ENCODE measurements at regions not wholly inside any gene's neighbourhood (a gene's known extent, or its start where the extent isn't known, plus 50 kb on each side); places are given as distances from the start of the nearest gene placed in this dataset.

- Mint-ChIP-seq H3K9me3 (no peaks in the 10 kb centered on the region), H3K27ac (no peak overlapping the region), H3K27me3 (ENCODE audit: insufficient read depth, low read depth) (peaks cover 2% of the 10 kb centered on the region), H3K4me3 (no peak overlapping the region), H3K4me1 (no peaks in the 10 kb centered on the region), H3K36me3 (no peaks in the 10 kb centered on the region)
- Histone ChIP-seq H3K4me3 (no peak overlapping the region), H3K27me3 (no peaks in the 10 kb centered on the region), H3K9ac (no peak overlapping the region), H3K9me3 (ENCODE audit: low read depth) (no peaks in the 10 kb centered on the region), H2AFZ (replicated peaks) (no peak overlapping the region), H3K4me1 (no peaks in the 10 kb centered on the region), H3K36me3 (no peaks in the 10 kb centered on the region), H3F3A (ENCODE audit: low read depth) (no peaks in the 10 kb centered on the region), H4K20me1 (ENCODE audit: low read depth) (no peaks in the 10 kb centered on the region), H3K79me2 (ENCODE audit: low read depth) (no peaks in the 10 kb centered on the region), H3K4me2 (no peak overlapping the region), H3K27ac (no peak overlapping the region)
- DNase-seq (ENCODE audit: low spot score) = no peak
- TF ChIP-seq EZH2phosphoT487 (IDR thresholded peaks at IDR 0.05) (no peak), EZH2 (IDR thresholded peaks at IDR 0.05) (no peak)
- TF ChIP-seq, protein P1, sequence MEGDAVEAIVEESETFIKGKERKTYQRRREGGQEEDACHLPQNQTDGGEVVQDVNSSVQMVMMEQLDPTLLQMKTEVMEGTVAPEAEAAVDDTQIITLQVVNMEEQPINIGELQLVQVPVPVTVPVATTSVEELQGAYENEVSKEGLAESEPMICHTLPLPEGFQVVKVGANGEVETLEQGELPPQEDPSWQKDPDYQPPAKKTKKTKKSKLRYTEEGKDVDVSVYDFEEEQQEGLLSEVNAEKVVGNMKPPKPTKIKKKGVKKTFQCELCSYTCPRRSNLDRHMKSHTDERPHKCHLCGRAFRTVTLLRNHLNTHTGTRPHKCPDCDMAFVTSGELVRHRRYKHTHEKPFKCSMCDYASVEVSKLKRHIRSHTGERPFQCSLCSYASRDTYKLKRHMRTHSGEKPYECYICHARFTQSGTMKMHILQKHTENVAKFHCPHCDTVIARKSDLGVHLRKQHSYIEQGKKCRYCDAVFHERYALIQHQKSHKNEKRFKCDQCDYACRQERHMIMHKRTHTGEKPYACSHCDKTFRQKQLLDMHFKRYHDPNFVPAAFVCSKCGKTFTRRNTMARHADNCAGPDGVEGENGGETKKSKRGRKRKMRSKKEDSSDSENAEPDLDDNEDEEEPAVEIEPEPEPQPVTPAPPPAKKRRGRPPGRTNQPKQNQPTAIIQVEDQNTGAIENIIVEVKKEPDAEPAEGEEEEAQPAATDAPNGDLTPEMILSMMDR (IDR thresholded peaks at IDR 0.05) = no peak
Observed at GRCh38 chr5:75907651-75908050, 175.5 kb upstream of the SV2C start.

DNA sequence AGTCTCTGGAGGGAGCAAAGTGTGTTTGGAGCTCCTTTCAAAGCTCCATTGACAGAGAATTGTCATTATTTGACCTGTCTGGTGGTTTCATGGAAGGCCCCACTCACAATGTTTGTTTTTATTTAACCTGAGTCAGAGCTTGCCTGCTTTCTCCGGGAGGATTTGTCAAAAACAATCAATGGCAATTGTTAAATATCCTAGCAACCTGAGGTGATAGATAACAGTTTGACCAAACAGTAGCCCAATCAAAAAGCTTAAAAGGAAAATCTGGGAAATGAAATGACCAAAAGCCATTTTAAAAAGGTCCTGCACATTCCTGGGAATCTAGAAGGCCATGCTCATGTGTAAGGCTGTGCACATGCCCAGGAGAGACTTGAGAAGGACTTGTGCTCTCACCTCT, 177.2 kb upstream of the POC5 start:
- no peak for DNase-seq (ENCODE audit: low spot score)
- no peak overlapping the region for H3K27ac Mint-ChIP-seq
- no peaks in the 10 kb centered on the region for H3K4me1 Mint-ChIP-seq
- no peaks in the 10 kb centered on the region for H3F3A ChIP-seq (ENCODE audit: low read depth)
- H3K27ac ChIP-seq = no peak overlapping the region
- H3K4me2 ChIP-seq = no peak overlapping the region
- no peaks in the 10 kb centered on the region for H3K79me2 ChIP-seq (ENCODE audit: low read depth)
- H4K20me1 ChIP-seq (ENCODE audit: low read depth) = no peaks in the 10 kb centered on the region
- H2AFZ ChIP-seq (replicated peaks) = no peak overlapping the region
- peaks cover 15% of the 10 kb centered on the region for H3K9me3 Mint-ChIP-seq
- H3K4me3 Mint-ChIP-seq = no peak overlapping the region
- no peaks in the 10 kb centered on the region for H3K4me1 ChIP-seq
- H3K36me3 ChIP-seq = no peaks in the 10 kb centered on the region
- peaks cover 2% of the 10 kb centered on the region for H3K36me3 Mint-ChIP-seq
- TF ChIP-seq EZH2phosphoT487 (IDR thresholded peaks at IDR 0.05) (no peak), EZH2 (IDR thresholded peaks at IDR 0.05) (no peak)
- TF ChIP-seq, protein P1 (IDR thresholded peaks at IDR 0.05) = no peak
- H3K9me3 ChIP-seq (ENCODE audit: low read depth) = no peaks in the 10 kb centered on the region
- H3K4me3 ChIP-seq = no peak overlapping the region
- peaks cover 2% of the 10 kb centered on the region for H3K27me3 Mint-ChIP-seq (ENCODE audit: insufficient read depth, low read depth)
- no peak overlapping the region for H3K9ac ChIP-seq
- no peaks in the 10 kb centered on the region for H3K27me3 ChIP-seq

DNA sequence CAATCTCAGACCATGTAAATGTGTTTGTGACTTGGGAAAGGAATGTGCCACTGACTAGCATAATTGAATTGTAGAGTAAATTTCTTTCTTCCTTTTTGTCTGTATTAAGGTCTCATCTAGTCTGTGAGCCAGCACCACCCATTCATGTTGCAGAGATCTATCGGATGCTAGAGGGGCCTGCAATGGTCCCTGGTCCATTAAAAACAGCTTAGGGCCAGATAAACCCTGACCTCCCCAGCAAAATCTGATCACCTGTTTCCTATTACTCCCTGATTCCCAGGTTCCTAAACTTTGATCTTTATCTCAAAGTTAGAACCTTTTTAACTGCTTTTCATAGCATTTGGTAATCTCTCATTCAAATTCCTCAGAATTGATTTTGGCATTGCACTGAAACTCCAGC, 174.5 kb upstream of the POC5 start:
- Histone ChIP-seq H3K27me3 (no peaks in the 10 kb centered on the region), H3K9me3 (ENCODE audit: low read depth) (no peaks in the 10 kb centered on the region), H3K9ac (no peak overlapping the region), H3K4me1 (no peaks in the 10 kb centered on the region), H3K79me2 (ENCODE audit: low read depth) (no peaks in the 10 kb centered on the region), H3K4me3 (no peak overlapping the region), H3K4me2 (no peak overlapping the region), H3F3A (ENCODE audit: low read depth) (no peaks in the 10 kb centered on the region), H3K36me3 (no peaks in the 10 kb centered on the region), H2AFZ (replicated peaks) (no peak overlapping the region), H3K27ac (no peak overlapping the region), H4K20me1 (ENCODE audit: low read depth) (no peaks in the 10 kb centered on the region)
- H3K27me3 Mint-ChIP-seq (ENCODE audit: insufficient read depth, low read depth) = peaks cover 4% of the 10 kb centered on the region
- H3K9me3 Mint-ChIP-seq = peaks cover 12% of the 10 kb centered on the region
- H3K4me1 Mint-ChIP-seq = no peaks in the 10 kb centered on the region
- H3K4me3 Mint-ChIP-seq = no peak overlapping the region
- H3K36me3 Mint-ChIP-seq = peaks cover 2% of the 10 kb centered on the region
- no peak for DNase-seq (ENCODE audit: low spot score)
- no peak overlapping the region for H3K27ac Mint-ChIP-seq
- TF ChIP-seq EZH2phosphoT487 (IDR thresholded peaks at IDR 0.05) (no peak), EZH2 (IDR thresholded peaks at IDR 0.05) (no peak)
- TF ChIP-seq, protein P1 (IDR thresholded peaks at IDR 0.05) = no peak

Measured in neural progenitor cell (in vitro differentiated cells).